Esophagus (tissue), 2 donors: ENCODE measurements at regions not wholly inside any gene's neighbourhood (a gene's known extent, or its start where the extent isn't known, plus 50 kb on each side); places are given as distances from the start of the nearest gene placed in this dataset.
"Not testable (repeated sequence)": the region's sequence is repeated elsewhere in the genome, so short reads cannot be mapped to it uniquely, and the experiment has no call there.

Source experiments
- H3K27ac ChIP-seq, 2 donors: one replicate each; pipeline ENCODE4 v1.5.1; 2013; ENCODE audit warnings: low read depth in 2 of 2, mild to moderate bottlenecking in 2 of 2, inconsistent platforms in 1 of 2, low read length in 1 of 2, moderate library complexity in 1 of 2
- H3K27me3 ChIP-seq, 2 donors: one replicate each; pipeline ENCODE4 v1.6.1; 2013; ENCODE audit warnings: low read length in 2 of 2, control low read depth in 1 of 2, mild to moderate bottlenecking in 1 of 2; ENCODE audit not compliant: insufficient read depth in 2 of 2, control insufficient read depth in 1 of 2
- H3K36me3 ChIP-seq, 2 donors: one replicate each; pipeline ENCODE4 v1.6.1; 2013; ENCODE audit warnings: low read length in 1 of 2; ENCODE audit not compliant: control insufficient read depth in 2 of 2, insufficient read depth in 2 of 2
- H3K4me1 ChIP-seq, 2 donors: one replicate each; pipeline ENCODE4 v1.6.1; 2013; ENCODE audit warnings: low read length in 1 of 2; ENCODE audit not compliant: control insufficient read depth in 2 of 2, insufficient read depth in 2 of 2
- H3K4me3 ChIP-seq, 2 donors: one replicate each; pipeline ENCODE4 v1.5.1; 2013; ENCODE audit warnings: low read length in 2 of 2, mild to moderate bottlenecking in 2 of 2, low read depth in 1 of 2, moderate library complexity in 1 of 2
- H3K9me3 ChIP-seq, 2 donors: one replicate each; pipeline ENCODE4 v1.6.1; 2013; ENCODE audit warnings: mild to moderate bottlenecking in 2 of 2, low read depth in 1 of 2, low read length in 1 of 2, moderate library complexity in 1 of 2; ENCODE audit not compliant: control insufficient read depth in 2 of 2, insufficient read depth in 1 of 2
- WGBS, 2 donors: extraction: QIAGEN DNeasy Blood & Tissue Kit; methylation state at CpG; one replicate each; pipeline ENCODE4 v1.1.7; 2013; 5-methylcytosine and 5-hydroxymethylcytosine counted together
- donor health status: healthy with polysubstance abuse.
- donor health status: Bipolar disorder and iron deficiency.

DNA sequence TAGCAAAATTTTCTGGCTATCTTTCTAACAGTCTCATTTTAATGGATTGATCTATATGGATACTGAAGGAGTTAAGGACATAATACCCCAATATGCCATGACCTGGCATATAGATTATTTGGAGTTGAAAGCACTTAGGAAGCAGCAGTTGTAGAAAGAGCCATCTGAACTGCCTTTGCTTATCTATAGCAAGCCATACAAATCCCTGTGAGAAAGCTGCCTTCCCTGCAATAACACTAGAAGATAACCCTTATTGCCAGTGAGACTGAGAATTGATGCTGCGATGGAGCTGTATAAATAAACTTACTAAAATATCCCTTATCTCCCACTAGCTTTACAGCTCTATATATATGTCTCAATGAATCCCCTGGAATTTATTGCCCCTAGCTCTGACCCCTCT lies 346.3 kb downstream of the TECRL start:
- no peaks in the 10 kb centered on the region for H3K4me1 ChIP-seq

DNA sequence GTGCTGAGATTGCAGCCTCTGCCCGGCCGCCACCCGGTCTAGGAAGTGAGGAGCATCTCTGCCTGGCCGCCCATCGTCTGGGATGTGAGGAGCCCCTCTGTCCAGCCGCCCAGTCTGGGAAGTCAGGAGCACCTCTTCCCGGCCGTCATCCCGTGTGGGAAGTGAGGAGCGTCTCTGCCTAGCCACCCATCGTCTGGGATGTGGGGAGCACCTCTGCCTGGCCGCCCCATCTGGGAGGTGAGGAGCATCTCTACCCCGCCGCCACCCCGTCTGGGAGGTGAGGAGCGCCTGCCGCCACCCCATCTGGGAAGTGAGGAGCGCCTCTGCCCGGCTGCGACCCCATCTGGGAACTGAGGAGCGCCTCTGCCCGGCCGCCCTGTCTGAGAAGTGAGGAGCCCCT lies 372.2 kb downstream of the TECRL start:
- H3K9me3 ChIP-seq, H3K36me3 ChIP-seq, H3K4me3 ChIP-seq, H3K4me1 ChIP-seq, H3K27ac ChIP-seq, H3K27me3 ChIP-seq: not testable (repeated sequence)
- WGBS, 2 donors: 96 to 97% methylated on average over 23 of the region's 23 CpGs

More for the DNA sequence above, 346.3 kb downstream of the TECRL start:
- H3K9me3 ChIP-seq: no peaks in the 10 kb centered on the region
- no peaks in the 10 kb centered on the region for H3K27me3 ChIP-seq
- WGBS, 2 donors: 70 to 77% methylated on average over 1 of the region's 1 CpG
- H3K4me3 ChIP-seq: no peak overlapping the region
- no peak overlapping the region for H3K27ac ChIP-seq
- H3K36me3 ChIP-seq: no peaks in the 10 kb centered on the region

DNA sequence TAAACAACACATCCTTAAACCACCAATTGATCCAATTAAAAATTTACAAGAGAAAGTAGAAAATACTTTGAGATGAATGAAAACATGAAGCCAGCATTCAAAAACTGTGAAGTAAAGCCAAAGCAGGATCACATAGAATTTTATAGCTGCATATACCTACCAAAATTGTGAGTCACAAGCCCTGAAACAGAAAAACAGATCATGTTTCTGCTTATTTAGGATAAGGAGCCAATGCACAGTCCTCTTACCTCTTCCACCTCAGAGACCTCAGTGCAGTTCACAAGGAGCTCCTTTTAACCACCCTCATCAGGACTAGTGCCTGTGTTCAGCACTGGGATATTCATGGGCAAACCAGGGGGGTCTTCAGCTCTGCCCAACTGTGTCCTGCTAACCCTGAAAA lies 386.7 kb downstream of the TECRL start:
- Histone ChIP-seq H3K9me3 (no peaks in the 10 kb centered on the region), H3K27me3 (no peaks in the 10 kb centered on the region), H3K4me3 (no peak overlapping the region), H3K4me1 (no peaks in the 10 kb centered on the region), H3K36me3 (no peaks in the 10 kb centered on the region), H3K27ac (no peak overlapping the region)

DNA sequence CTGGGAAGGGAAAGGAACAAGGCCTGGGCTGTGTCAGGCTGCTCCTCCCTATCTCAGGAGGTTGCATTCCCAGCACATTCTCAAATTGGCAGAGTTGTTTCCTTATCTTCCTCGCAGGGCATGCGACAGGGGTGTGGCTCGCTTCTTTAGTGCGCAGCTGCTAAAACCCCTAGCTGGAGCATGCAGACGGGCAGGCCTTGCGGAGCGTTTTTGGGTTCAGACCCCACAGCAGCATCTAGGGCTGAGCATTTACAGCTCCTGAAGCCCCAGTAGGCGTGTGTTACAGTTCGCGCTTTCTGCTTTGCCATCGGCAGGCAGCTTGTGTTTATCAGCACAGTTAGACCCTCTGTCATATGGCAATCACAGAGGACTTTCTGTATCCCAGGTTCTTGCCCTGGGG lies 392.4 kb downstream of the TECRL start:
- Histone ChIP-seq H3K27me3 (no peaks in the 10 kb centered on the region), H3K9me3 (peaks cover 0 to 3% of the 10 kb centered on the region in 2 donors), H3K36me3 (no peaks in the 10 kb centered on the region), H3K27ac (no peak overlapping the region), H3K4me1 (no peaks in the 10 kb centered on the region), H3K4me3 (no peak overlapping the region)
- 78 to 90% methylated on average over 11 of the region's 11 CpGs for WGBS, 2 donors

DNA sequence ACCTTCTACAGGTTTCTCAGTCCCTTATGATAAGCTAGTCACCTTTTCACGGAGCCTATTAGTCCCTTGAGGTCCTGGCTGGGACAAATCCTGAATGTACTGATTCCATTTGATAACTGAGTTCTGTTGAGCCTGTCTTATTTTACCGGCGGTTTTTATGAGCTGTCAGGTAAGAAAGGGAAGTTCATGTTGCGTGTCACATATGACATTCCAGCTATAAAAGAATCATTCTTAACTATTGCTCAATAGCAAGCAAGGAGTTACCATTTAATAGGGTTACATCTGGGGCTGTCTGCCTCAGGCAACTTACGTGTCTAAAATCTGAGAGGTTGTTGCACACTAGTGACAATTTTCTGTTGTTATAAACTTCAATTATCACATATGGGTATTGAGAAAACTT lies 394.6 kb downstream of the TECRL start:
- Histone ChIP-seq H3K27me3 (no peaks in the 10 kb centered on the region), H3K27ac (no peak overlapping the region), H3K9me3 (peaks cover 0 to 3% of the 10 kb centered on the region in 2 donors), H3K4me3 (no peak overlapping the region), H3K4me1 (no peaks in the 10 kb centered on the region), H3K36me3 (no peaks in the 10 kb centered on the region)
- WGBS, 2 donors: 68 to 72% methylated on average over 5 of the region's 5 CpGs

DNA sequence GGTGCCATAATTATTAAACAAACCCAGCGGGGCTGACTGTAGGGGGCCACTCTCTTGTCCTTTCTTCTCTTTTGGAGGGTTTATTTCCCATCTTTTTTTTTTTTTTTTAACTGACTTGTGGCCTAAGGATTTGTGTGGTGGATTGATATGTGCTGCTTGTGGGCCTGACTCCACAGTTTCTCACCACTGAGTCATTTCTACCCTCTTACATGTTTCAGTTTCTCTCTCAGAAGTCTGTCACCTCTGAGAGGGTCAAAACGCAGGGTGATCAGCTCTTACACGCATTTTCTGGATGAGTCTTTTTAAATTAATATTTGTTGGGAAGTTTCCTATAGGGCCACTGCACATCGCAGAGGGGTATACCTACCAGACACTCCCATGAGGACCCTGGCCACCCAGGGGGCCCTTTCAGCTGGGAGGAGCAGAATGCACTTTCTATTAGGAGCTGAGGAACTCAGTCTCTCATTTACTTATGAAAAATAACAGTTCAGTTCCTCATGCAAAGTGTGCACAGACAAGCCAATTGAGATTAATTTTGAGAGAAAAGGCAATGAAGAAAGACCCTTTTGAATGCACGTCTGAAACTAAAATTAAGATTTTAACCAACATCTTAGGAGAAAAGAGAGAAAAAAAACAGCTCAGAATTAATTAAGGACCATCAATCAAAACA lies 407.9 kb downstream of the TECRL start:
- Histone ChIP-seq H3K27ac (no peak overlapping the region), H3K27me3 (no peaks in the 10 kb centered on the region), H3K36me3 (no peaks in the 10 kb centered on the region), H3K4me1 (no peaks in the 10 kb centered on the region), H3K9me3 (no peaks in the 10 kb centered on the region), H3K4me3 (no peak overlapping the region)
- 73 to 82% methylated on average over 5 of the region's 5 CpGs for WGBS, 2 donors

DNA sequence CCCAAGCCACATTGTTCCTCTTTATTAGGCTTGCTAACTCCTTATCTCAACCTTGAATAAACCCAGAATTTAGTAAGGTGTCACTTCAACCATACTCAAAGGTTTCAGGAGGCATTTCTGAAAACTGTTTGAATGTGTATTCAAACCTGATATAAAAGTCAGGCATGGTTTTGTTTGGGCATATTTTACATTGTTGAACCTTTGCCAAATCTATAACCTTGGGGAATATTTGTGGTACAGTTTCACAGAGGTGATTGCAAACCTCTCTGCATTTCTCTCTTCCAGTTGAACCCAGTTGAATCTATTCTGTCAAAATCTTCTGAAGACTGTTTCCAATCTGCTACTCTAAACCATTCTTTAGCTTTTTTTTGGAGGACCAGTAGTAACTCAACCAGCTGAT lies 409.0 kb downstream of the TECRL start:
- Histone ChIP-seq H3K9me3 (no peaks in the 10 kb centered on the region), H3K27ac (no peak overlapping the region), H3K27me3 (no peaks in the 10 kb centered on the region), H3K4me3 (no peak overlapping the region), H3K4me1 (no peaks in the 10 kb centered on the region), H3K36me3 (no peaks in the 10 kb centered on the region)

DNA sequence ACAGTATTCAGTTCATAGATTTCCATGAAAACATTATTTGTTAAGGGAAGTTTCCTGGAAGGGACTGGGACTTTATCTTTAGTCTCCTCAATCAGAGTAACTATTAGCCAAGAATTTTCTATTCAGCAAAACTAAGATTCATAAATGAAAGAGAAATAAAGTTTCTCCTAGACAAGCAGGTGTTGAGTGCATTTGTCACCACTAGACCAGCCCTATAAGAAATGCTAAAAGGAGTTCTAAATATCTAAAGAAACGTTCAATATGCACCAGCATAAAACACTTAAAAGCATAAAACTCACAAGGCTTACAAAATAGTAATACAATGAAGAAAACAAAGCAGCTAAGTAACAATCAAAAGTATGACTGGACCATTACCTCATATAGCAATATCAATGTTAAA lies 423.0 kb downstream of the TECRL start:
- no peaks in the 10 kb centered on the region for H3K9me3 ChIP-seq
- no peaks in the 10 kb centered on the region for H3K36me3 ChIP-seq
- H3K27me3 ChIP-seq: no peaks in the 10 kb centered on the region
- WGBS, 2 donors: 35 to 38% methylated on average over 1 of the region's 1 CpG
- H3K4me1 ChIP-seq: no peaks in the 10 kb centered on the region
- H3K4me3 ChIP-seq: no peak overlapping the region
- H3K27ac ChIP-seq: no peak overlapping the region

DNA sequence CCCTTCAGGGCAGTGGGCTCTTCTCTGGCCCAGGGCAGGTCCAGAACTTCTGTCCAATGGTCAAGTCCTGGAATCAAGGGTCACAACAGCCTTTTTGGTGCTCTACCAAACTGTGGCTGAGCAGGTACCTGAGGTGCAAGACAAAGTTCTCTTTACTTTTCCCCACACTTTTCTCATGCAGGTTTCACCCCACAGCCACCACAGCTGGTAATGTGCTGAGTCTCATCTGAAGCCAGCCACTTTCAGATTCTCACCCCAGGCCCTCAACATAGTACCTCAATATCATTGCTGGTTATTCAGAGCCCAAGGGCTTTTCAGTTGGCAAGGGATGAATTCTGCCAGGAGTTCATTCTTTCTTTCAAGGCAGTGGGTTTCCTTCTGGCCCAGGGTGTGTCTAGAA lies 426.0 kb downstream of the TECRL start:
- no peaks in the 10 kb centered on the region for H3K4me1 ChIP-seq
- no peaks in the 10 kb centered on the region for H3K36me3 ChIP-seq
- no peaks in the 10 kb centered on the region for H3K27me3 ChIP-seq
- no peak overlapping the region for H3K27ac ChIP-seq
- H3K9me3 ChIP-seq: no peaks in the 10 kb centered on the region
- H3K4me3 ChIP-seq: no peak overlapping the region

DNA sequence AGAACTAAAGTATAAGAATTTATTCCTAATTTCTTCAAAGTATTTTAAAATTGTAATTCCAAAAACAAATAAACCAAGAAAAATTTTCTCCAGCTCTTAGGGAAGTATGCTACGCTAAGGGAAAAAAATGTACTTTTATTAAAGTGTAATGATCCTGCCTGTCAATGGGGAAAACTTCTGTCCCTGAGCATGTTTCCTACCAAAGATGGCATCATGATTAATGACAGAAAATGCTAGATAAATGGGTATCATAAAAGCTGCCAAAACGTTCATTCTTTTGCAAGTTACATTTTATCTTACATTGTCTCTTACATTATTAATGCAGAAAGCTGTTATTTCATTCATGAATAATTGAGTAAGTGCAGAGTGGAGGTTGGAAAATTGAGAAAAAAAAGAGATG lies 443.4 kb downstream of the TECRL start:
- no peaks in the 10 kb centered on the region for H3K27me3 ChIP-seq
- no peak overlapping the region for H3K4me3 ChIP-seq
- H3K4me1 ChIP-seq: no peaks in the 10 kb centered on the region
- H3K36me3 ChIP-seq: no peaks in the 10 kb centered on the region
- H3K27ac ChIP-seq: no peak overlapping the region
- 45 to 47% methylated on average over 2 of the region's 2 CpGs for WGBS, 2 donors
- H3K9me3 ChIP-seq: no peaks in the 10 kb centered on the region
